Posterior cingulate gyrus (tissue), 11 donors: ENCODE measurements at regions not wholly inside any gene's neighbourhood (a gene's known extent, or its start where the extent isn't known, plus 50 kb on each side); places are given as distances from the start of the nearest gene placed in this dataset.
"Not testable (repeated sequence)": the region's sequence is repeated elsewhere in the genome, so short reads cannot be mapped to it uniquely, and the experiment has no call there.

Experiments used
- DNase-seq, 10 donors: peaks; one replicate each; pipeline versions ENCODE4 v3.0.0 to v3.0.0-alpha.2; 2020 to 2021; ENCODE audit warnings: mixed read lengths in 3 of 10
- intact Hi-C: fragments of 100-400 bp; cut with DNase I; formaldehyde crosslinking; loops from one replicate; pipeline ENCODE4 v1.15.1; 2023

DNA sequence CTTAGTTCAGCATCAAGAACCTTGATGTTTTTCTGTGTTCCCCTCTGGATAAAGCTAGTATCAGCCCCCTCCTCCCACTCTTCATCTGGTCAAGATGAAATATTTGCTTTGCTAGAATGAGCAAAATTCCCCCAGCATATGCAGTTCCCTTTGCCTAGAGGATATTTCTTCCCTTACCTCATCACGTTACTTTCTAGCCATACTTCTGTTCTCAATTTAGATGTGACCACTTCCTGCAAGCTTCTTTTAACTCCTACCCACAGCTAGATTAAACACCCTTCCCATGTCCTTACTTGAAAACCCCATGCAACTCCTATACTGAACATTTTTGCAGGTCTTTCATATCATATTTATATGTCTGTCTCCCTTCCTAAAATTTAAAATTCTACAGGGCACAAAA, 178.9 kb upstream of the TUSC1 start:
- no peak for DNase-seq
- intact Hi-C loops, result no loop called here

DNA sequence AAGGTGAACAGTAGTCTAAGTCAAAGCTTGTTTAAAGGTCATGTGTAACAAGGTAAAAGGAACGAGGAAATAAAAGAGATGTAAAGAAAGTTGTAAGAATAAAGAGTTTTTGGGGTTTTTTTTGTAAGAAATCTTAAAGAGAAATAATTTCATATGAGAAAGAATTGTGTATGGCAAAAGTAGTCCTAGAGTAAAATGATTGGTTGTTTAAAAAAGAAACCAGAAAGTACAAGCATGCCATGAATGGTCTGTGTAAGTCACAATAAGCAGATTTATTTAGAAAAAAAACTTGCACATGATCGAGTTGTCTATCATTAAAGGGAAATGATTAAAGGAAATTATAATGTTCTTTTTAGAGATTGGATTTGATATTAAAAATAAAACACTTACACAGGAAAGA, 172.6 kb upstream of the TUSC1 start:
- no peak for DNase-seq
- intact Hi-C loops, result no loop called here

DNA sequence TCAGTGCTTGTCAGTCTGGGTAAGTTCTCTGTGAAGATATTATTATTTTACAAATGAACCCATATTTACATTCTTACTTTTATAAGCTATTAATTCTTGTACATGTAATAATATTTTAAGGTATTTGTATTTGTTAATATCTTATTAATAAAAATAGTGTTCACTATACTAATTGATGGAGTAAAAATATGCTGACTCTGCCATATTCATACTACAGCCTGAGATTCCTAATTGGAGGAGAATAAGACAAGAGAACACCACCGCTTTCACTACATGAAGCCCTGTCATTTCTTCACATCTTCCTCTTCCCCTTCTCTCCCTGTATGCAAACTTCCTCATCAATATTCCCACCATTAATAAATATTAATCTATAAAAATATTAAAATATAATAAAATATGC, 167.6 kb upstream of the TUSC1 start:
- no peak for DNase-seq
- intact Hi-C loops, result no loop called here

DNA sequence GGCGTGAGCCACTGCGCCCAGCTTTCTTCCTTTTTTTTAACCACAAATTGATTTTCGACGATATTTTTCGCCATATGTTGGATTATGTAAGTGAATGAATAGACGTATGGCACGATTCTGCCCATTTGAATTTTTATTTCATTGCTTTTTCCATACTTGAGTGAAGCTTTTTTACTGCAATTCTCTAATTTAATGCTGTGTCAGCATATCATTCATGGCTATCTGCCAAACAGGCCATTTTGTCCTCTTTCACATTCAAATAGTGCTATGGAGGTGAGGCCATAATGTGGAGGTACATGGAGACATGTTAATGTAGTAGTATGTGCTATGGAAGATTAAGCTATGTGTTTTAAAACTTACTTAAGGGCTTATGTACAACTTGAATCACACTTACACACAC, 152.1 kb upstream of the TUSC1 start:
- intact Hi-C loops, result no loop called here
- no peak for DNase-seq

DNA sequence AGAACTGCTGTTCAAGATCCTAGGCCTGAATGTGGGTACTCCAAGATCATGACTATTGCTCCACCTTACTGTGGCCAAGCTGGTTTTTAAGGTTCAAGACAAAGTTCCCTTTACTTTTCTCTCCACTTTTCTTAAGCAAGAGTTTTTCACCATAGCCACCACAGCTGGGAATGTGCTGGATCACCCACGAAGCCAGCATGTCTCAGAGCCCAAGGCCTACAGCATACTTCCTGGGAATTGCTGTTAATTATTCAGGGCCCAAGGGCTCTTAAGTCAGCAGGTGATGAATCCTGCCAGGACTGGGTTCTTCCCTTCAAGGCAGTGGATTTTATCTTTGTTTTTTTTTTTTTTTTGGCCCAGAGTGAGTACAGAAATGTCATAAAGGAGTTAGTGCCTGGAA, 149.4 kb upstream of the TUSC1 start:
- DNase-seq, result no peak
- intact Hi-C loops, result no loop called here

- DNase-seq, result no peak
- intact Hi-C loops, result no loop called here
Measured at GRCh38 chr9:25816439-25816838, 138.2 kb upstream of the TUSC1 start.

DNA sequence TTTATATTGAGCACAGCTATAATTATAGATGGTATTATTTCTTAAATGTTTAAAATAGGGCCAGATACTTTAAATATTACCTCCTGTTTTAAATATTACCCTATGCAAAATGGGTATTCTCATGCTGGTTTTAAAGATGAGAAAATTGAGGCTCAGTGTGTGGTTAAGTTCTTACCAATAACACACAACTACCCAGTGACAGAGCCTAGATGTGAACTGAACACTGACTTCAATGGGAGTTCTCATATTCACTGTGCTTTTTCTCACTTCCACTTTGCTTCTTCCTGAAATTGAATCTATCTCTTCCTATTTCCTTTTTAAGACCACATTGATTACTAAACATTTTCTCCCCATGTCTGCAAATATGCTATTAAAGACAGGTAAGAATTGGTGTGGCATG, 135.8 kb upstream of the TUSC1 start:
- intact Hi-C loops, result no loop called here
- no peak for DNase-seq

- intact Hi-C loops, result no loop called here
- DNase-seq, result no peak
Measured at GRCh38 chr9:25813478-25813877, 135.2 kb upstream of the TUSC1 start.

DNA sequence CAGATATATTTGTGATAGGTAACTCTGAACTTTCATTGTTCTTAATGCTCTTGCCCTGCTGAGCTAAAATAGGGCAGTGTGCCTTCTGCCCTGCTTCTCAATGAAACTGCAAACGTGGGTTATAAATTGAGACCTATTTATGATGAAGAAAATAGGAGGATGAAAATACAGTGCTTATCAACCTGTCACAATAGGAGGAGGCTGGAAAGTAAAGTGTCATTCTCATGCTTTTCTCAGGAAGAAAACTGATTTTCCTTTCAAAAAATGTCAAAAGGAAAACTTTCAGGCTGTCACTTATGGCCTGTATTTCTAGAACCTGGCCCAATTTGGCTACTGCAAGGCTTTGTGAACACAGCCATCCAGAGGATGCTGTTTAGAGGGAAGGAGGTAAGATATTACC, 130.3 kb upstream of the TUSC1 start:
- intact Hi-C loops, result no loop called here
- no peak for DNase-seq

DNA sequence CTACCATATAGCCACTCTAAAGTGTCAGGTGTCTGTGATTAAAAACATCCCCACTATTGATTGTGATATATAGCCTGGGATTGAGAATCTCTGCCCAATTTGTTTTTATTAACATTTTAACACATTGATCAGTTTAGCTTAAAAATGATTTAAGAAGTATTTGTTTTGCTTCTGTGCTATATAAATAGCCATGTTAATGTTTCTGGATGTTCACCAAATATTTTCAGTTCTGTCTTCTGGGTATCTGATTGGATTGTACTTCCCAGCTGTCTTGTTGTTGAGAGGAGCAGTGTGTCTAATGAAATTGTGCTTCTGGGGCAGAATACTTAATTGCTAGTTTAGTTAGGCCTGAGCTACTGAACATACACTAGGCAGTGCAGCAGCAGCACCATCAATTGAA, 126.6 kb upstream of the TUSC1 start:
- no peak for DNase-seq
- intact Hi-C loops, result no loop called here

- intact Hi-C loops, result not testable (repeated sequence)
- peak in 2 of 10 donors; percentile 53 to 73 for DNase-seq
Measured at GRCh38 chr9:25801989-25802388, 123.7 kb upstream of the TUSC1 start.

- intact Hi-C loops, result no loop called here
- no peak for DNase-seq
Measured at GRCh38 chr9:25773805-25774204, 95.6 kb upstream of the TUSC1 start.

- intact Hi-C loops, result no loop called here
- DNase-seq, result no peak
Measured at GRCh38 chr9:25755951-25756350, 77.7 kb upstream of the TUSC1 start.

- no peak for DNase-seq
- intact Hi-C loops, result no loop called here
Measured at GRCh38 chr9:25752398-25752797, 74.2 kb upstream of the TUSC1 start.

- intact Hi-C loops, result no loop called here
- DNase-seq, result no peak
Measured at GRCh38 chr9:25742256-25742655, 64.0 kb upstream of the TUSC1 start.

- intact Hi-C loops, result no loop called here
- DNase-seq, result peak in 1 of 10 donors; percentile 33
Measured at GRCh38 chr9:25733336-25733982, 55.2 kb upstream of the TUSC1 start.

GRCh38 chr9:25731895-25732794, 53.9 kb upstream of the TUSC1 start:
- intact Hi-C loops, DNase-seq: not testable (repeated sequence)
